Gastrocnemius medialis (tissue), 4 donors: ENCODE measurements at regions not wholly inside any gene's neighbourhood (a gene's known extent, or its start where the extent isn't known, plus 50 kb on each side); places are given as distances from the start of the nearest gene placed in this dataset.

Experiments
- CTCF ChIP-seq, 5 experiments: fragments of 450-650 bp in 3 of 5; fragments of 200-600 bp in 2 of 5; sonication (generic) in 2 of 5; IDR thresholded peaks in 4 of 5; conservative IDR thresholded peaks in 1 of 5; 1 replicate in 4 of 5; 2 replicates in 1 of 5; pipeline ENCODE4 v1.5.1; 2016 to 2019; ENCODE audit warnings: antibody characterized with exemption in 5 of 5, mild to moderate bottlenecking in 3 of 5, moderate library complexity in 3 of 5
- POLR2A ChIP-seq, 2 donors: fragments of 450-650 bp; IDR thresholded peaks; one replicate each; pipeline ENCODE4 v1.6.1; 2017; ENCODE audit warnings: antibody characterized with exemption in 2 of 2, mild to moderate bottlenecking in 2 of 2, moderate library complexity in 2 of 2

- TF ChIP-seq CTCF (IDR thresholded peaks at IDR 0.05 in 4 of 5, conservative IDR thresholded peaks at IDR 0.05 in 1 of 5): no peak
- no peak for TF ChIP-seq POLR2A (IDR thresholded peaks at IDR 0.05)
These were observed 452.0 kb downstream of the SPRY1 start for GRCh38 chr4:123848606-123849005.
